A673 (cell line): ENCODE measurements at regions not wholly inside any gene's neighbourhood (a gene's known extent, or its start where the extent isn't known, plus 50 kb on each side); places are given as distances from the start of the nearest gene placed in this dataset.

Experiments used
- BruUV-seq: library from RNA; stranded (reverse); fragments of 400-500 nt; replicated peaks from 2 replicates; lab custom pipeline; 2021; lab: Mats Ljungman, UMichigan
- CTCF ChIA-PET: fragments of 300-600 bp; sonication (Branson Sonifier 250); formaldehyde crosslinking; loops from one replicate; lab custom pipeline; 2022; ENCODE audit warnings: antibody characterized with exemption; lab: Charles Lee
- POLR2A ChIA-PET: fragments of 300-600 bp; sonication (Branson Sonifier 250); formaldehyde crosslinking; loops from one replicate; lab custom pipeline; 2022; ENCODE audit warnings: antibody characterized with exemption; ENCODE audit not compliant: low non-redundant PET; lab: Charles Lee
- DNase-seq: peaks from one replicate; pipeline ENCODE4 v3.0.0-alpha.2; 2015; ENCODE audit warnings: low spot score
- H3K27ac ChIP-seq: fragments of 200-600 bp; sonication (generic); 2 replicates; pipeline ENCODE4 v1.5.1; 2016; ENCODE audit warnings: mixed run types, low read depth, mild to moderate bottlenecking, mixed read lengths, antibody characterized with exemption, low read length; ENCODE audit not compliant: poor library complexity, severe bottlenecking
- H3K27me3 ChIP-seq: fragments of 200-600 bp; sonication (generic); replicated peaks from 2 replicates; pipeline ENCODE4 v1.6.1; 2017; ENCODE audit warnings: mixed run types, low read depth, mild to moderate bottlenecking, mixed read lengths, antibody characterized with exemption, low read length; ENCODE audit not compliant: insufficient read depth, poor library complexity
- H3K36me3 ChIP-seq: fragments of 200-600 bp; sonication (generic); 2 replicates; pipeline ENCODE4 v1.6.1; 2016; ENCODE audit warnings: mixed run types, mild to moderate bottlenecking, mixed read lengths, antibody characterized with exemption, low read length; ENCODE audit not compliant: insufficient read depth, poor library complexity, severe bottlenecking
- H3K4me1 ChIP-seq: fragments of 200-600 bp; sonication (generic); 2 replicates; pipeline ENCODE4 v1.6.1; 2017; ENCODE audit warnings: mixed run types, mild to moderate bottlenecking, mixed read lengths, antibody characterized with exemption, low read length; ENCODE audit not compliant: insufficient read depth, poor library complexity, severe bottlenecking
- H3K4me3 ChIP-seq: fragments of 200-600 bp; sonication (generic); 2 replicates; pipeline ENCODE4 v1.5.1; 2016; ENCODE audit warnings: low read depth, mixed run types, mild to moderate bottlenecking, mixed read lengths, low read length; ENCODE audit not compliant: poor library complexity, severe bottlenecking
- H3K9me3 ChIP-seq: fragments of 200-600 bp; sonication (generic); 2 replicates; pipeline ENCODE4 v1.6.1; 2016; ENCODE audit warnings: mixed run types, low read depth, mild to moderate bottlenecking, mixed read lengths, antibody characterized with exemption, low read length; ENCODE audit not compliant: poor library complexity, severe bottlenecking
- CTCF ChIP-seq: fragments of 300-800, 200-600 bp; sonication (generic); conservative IDR thresholded peaks from 2 replicates; pipeline ENCODE4 v1.5.1; 2017; ENCODE audit warnings: low read depth, mild to moderate bottlenecking, antibody characterized with exemption, low read length, moderate library complexity, mixed read lengths
- EZH2 ChIP-seq: fragments of 200-600 bp; sonication (generic); IDR thresholded peaks from 2 replicates; pipeline ENCODE4 v1.6.1; 2017; ENCODE audit warnings: borderline replicate concordance, low read depth, mild to moderate bottlenecking, mixed read lengths, antibody characterized with exemption, low read length; ENCODE audit not compliant: poor library complexity, severe bottlenecking
- intact Hi-C: fragments of 100-400 bp; cut with micrococcal nuclease; formaldehyde crosslinking; loops from one replicate; pipeline ENCODE4 v1.10.0; 2022; ENCODE audit not compliant: unreplicated experiment

GRCh38 chr4:142960126-142960525, 114.0 kb upstream of the INPP4B start:
- DNase-seq: no peak
- H3K9me3 ChIP-seq: no peaks in the 10 kb centered on the region
- no peaks in the 10 kb centered on the region for H3K36me3 ChIP-seq
- no peak overlapping the region for H3K4me3 ChIP-seq
- H3K27ac ChIP-seq: no peak overlapping the region
- no peaks in the 10 kb centered on the region for H3K27me3 ChIP-seq
- BruUV-seq: no TSS peak
- no peak for TF ChIP-seq CTCF
- no peak for TF ChIP-seq EZH2
- ChIA-PET CTCF (no interaction called here), POLR2A (no interaction called here)
- H3K4me1 ChIP-seq: no peaks in the 10 kb centered on the region
- intact Hi-C loops: no loop called here

- ChIA-PET CTCF (no interaction called here), POLR2A (interaction anchor here (0.6 kb wide), 1 partner anchor 1360 kb away, joined by 3 read pairs; no protein-coding TSS in a partner anchor)
- TF ChIP-seq EZH2: no peak
- TF ChIP-seq CTCF: no peak
- DNase-seq: no peak
- no peak overlapping the region for H3K4me3 ChIP-seq
- BruUV-seq: no TSS peak
- no peak overlapping the region for H3K27ac ChIP-seq
- no peaks in the 10 kb centered on the region for H3K4me1 ChIP-seq
- H3K36me3 ChIP-seq: no peaks in the 10 kb centered on the region
- intact Hi-C loops: no loop called here
- H3K27me3 ChIP-seq: no peaks in the 10 kb centered on the region
- no peaks in the 10 kb centered on the region for H3K9me3 ChIP-seq
Measured at GRCh38 chr4:142960867-142961644, 115.0 kb upstream of the INPP4B start.

GRCh38 chr4:142961866-142962265, 115.8 kb upstream of the INPP4B start:
- Histone ChIP-seq H3K36me3 (no peaks in the 10 kb centered on the region), H3K27ac (no peak overlapping the region), H3K4me1 (no peaks in the 10 kb centered on the region), H3K4me3 (no peak overlapping the region), H3K27me3 (no peaks in the 10 kb centered on the region), H3K9me3 (no peaks in the 10 kb centered on the region)
- DNase-seq: no peak
- CTCF ChIA-PET: no interaction called here
- POLR2A ChIA-PET: no interaction called here
- no TSS peak for BruUV-seq
- no peak for TF ChIP-seq EZH2
- no peak for TF ChIP-seq CTCF
- intact Hi-C loops: no loop called here
